ENCODE measurements at regions not wholly inside any gene's neighbourhood (a gene's known extent, or its start where the extent isn't known, plus 50 kb on each side); places are given as distances from the start of the nearest gene placed in this dataset.

DNA sequence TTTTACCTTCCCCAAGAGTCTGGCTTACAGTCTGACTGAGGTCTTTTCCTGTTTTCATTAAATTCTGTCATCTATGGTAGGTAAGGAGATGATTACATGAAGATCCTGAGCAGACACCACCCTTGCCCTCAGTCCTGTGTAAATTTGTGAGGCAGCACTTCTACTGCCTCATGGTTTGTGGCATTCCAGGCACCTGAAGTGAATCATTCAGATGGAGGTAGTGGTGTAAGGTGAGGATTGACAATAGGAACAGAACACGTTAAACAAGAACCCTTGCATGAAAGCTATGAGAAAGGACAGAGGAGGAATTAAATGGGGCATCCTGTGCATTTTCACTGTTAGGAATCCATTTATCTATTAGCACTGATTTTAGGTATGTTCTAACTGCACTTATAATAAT is 618.6 kb downstream of the TLL1 start:
- TF ChIP-seq EZH2 (IDR thresholded peaks at IDR 0.05; ENCODE audit: insufficient read depth, low read length) = no peak
- TF ChIP-seq, protein P1, sequence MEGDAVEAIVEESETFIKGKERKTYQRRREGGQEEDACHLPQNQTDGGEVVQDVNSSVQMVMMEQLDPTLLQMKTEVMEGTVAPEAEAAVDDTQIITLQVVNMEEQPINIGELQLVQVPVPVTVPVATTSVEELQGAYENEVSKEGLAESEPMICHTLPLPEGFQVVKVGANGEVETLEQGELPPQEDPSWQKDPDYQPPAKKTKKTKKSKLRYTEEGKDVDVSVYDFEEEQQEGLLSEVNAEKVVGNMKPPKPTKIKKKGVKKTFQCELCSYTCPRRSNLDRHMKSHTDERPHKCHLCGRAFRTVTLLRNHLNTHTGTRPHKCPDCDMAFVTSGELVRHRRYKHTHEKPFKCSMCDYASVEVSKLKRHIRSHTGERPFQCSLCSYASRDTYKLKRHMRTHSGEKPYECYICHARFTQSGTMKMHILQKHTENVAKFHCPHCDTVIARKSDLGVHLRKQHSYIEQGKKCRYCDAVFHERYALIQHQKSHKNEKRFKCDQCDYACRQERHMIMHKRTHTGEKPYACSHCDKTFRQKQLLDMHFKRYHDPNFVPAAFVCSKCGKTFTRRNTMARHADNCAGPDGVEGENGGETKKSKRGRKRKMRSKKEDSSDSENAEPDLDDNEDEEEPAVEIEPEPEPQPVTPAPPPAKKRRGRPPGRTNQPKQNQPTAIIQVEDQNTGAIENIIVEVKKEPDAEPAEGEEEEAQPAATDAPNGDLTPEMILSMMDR (IDR thresholded peaks at IDR 0.05; ENCODE audit: insufficient read depth, low read depth, low read length) = no peak

All from astrocyte (in vitro differentiated cells and primary cell).